ENCODE measurements at regions not wholly inside any gene's neighbourhood (a gene's known extent, or its start where the extent isn't known, plus 50 kb on each side); places are given as distances from the start of the nearest gene placed in this dataset.

GRCh38 chr20:22100686-22101085 is 395.2 kb downstream of the PAX1 start:
- ATAC-seq (ENCODE audit: insufficient read depth, low FRiP score), result no peak
- no peak overlapping the region for H3K4me3 ChIP-seq
- WGBS, 2 donors, result 76 to 85% methylated on average over 6 of the region's 6 CpGs
- no peak overlapping the region for H3K27ac ChIP-seq (ENCODE audit: low read depth in 1 of 2, low read length in 1 of 2)
- H3K9me3 ChIP-seq (ENCODE audit: control insufficient read depth in 4 of 4, insufficient read depth in 3 of 4, low read length in 3 of 4), result no peaks in the 10 kb centered on the region
- no peak overlapping the region for H3K9ac ChIP-seq (ENCODE audit: insufficient read depth in 1 of 2, low read length in 2 of 2)
- no peaks in the 10 kb centered on the region for H3K4me1 ChIP-seq (ENCODE audit: control insufficient read depth in 5 of 5, insufficient read depth in 5 of 5, low read length in 5 of 5)
- H3K36me3 ChIP-seq (ENCODE audit: control insufficient read depth in 4 of 4, insufficient read depth in 4 of 4, low read length in 4 of 4), result no peaks in the 10 kb centered on the region
- no peak for TF ChIP-seq CTCF (IDR thresholded peaks at IDR 0.05; ENCODE audit: control extremely low read depth, extremely low read depth)
- DNase-seq, result no peak
- H3K27me3 ChIP-seq (ENCODE audit: control insufficient read depth in 3 of 3, insufficient read depth in 3 of 3, low read length in 2 of 3), result no peaks in the 10 kb centered on the region

GRCh38 chr20:22099348-22099747 is 393.9 kb downstream of the PAX1 start:
- TF ChIP-seq CTCF (IDR thresholded peaks at IDR 0.05; ENCODE audit: control extremely low read depth, extremely low read depth), result no peak
- H3K9me3 ChIP-seq (ENCODE audit: control insufficient read depth in 4 of 4, insufficient read depth in 3 of 4, low read length in 3 of 4), result peaks cover 0 to 3% (median 0%) of the 10 kb centered on the region in 4 donors
- H3K9ac ChIP-seq (ENCODE audit: insufficient read depth in 1 of 2, low read length in 2 of 2), result no peak overlapping the region
- WGBS, 2 donors, result 81 to 89% methylated on average over 3 of the region's 3 CpGs
- DNase-seq (no peak), ATAC-seq (ENCODE audit: insufficient read depth, low FRiP score) (no peak)
- H3K4me3 ChIP-seq, result no peak overlapping the region
- H3K4me1 ChIP-seq (ENCODE audit: control insufficient read depth in 5 of 5, insufficient read depth in 5 of 5, low read length in 5 of 5), result no peaks in the 10 kb centered on the region
- no peaks in the 10 kb centered on the region for H3K36me3 ChIP-seq (ENCODE audit: control insufficient read depth in 4 of 4, insufficient read depth in 4 of 4, low read length in 4 of 4)
- no peak overlapping the region for H3K27ac ChIP-seq (ENCODE audit: low read depth in 1 of 2, low read length in 1 of 2)
- no peaks in the 10 kb centered on the region for H3K27me3 ChIP-seq (ENCODE audit: control insufficient read depth in 3 of 3, insufficient read depth in 3 of 3, low read length in 2 of 3)

GRCh38 chr20:22098511-22098910 is 393.0 kb downstream of the PAX1 start:
- no peak overlapping the region for H3K27ac ChIP-seq (ENCODE audit: low read depth in 1 of 2, low read length in 1 of 2)
- peaks cover 0 to 3% (median 0%) of the 10 kb centered on the region in 4 donors for H3K9me3 ChIP-seq (ENCODE audit: control insufficient read depth in 4 of 4, insufficient read depth in 3 of 4, low read length in 3 of 4)
- no peaks in the 10 kb centered on the region for H3K27me3 ChIP-seq (ENCODE audit: control insufficient read depth in 3 of 3, insufficient read depth in 3 of 3, low read length in 2 of 3)
- no peak for DNase-seq
- WGBS, 2 donors, result 62 to 73% methylated on average over 2 of the region's 2 CpGs
- no peaks in the 10 kb centered on the region for H3K36me3 ChIP-seq (ENCODE audit: control insufficient read depth in 4 of 4, insufficient read depth in 4 of 4, low read length in 4 of 4)
- TF ChIP-seq CTCF (IDR thresholded peaks at IDR 0.05; ENCODE audit: control extremely low read depth, extremely low read depth), result no peak
- no peak overlapping the region for H3K9ac ChIP-seq (ENCODE audit: insufficient read depth in 1 of 2, low read length in 2 of 2)
- ATAC-seq (ENCODE audit: insufficient read depth, low FRiP score), result no peak
- H3K4me3 ChIP-seq, result no peak overlapping the region
- H3K4me1 ChIP-seq (ENCODE audit: control insufficient read depth in 5 of 5, insufficient read depth in 5 of 5, low read length in 5 of 5), result no peaks in the 10 kb centered on the region

GRCh38 chr20:22093122-22093521 is 387.7 kb downstream of the PAX1 start:
- ATAC-seq (ENCODE audit: insufficient read depth, low FRiP score), result no peak
- Histone ChIP-seq H3K36me3 (ENCODE audit: control insufficient read depth in 4 of 4, insufficient read depth in 4 of 4, low read length in 4 of 4) (no peaks in the 10 kb centered on the region), H3K4me3 (no peak overlapping the region), H3K9me3 (ENCODE audit: control insufficient read depth in 4 of 4, insufficient read depth in 3 of 4, low read length in 3 of 4) (peaks cover 0 to 16% (median 5%) of the 10 kb centered on the region in 4 donors), H3K27me3 (ENCODE audit: control insufficient read depth in 3 of 3, insufficient read depth in 3 of 3, low read length in 2 of 3) (no peaks in the 10 kb centered on the region), H3K27ac (ENCODE audit: low read depth in 1 of 2, low read length in 1 of 2) (no peak overlapping the region), H3K9ac (ENCODE audit: insufficient read depth in 1 of 2, low read length in 2 of 2) (no peak overlapping the region), H3K4me1 (ENCODE audit: control insufficient read depth in 5 of 5, insufficient read depth in 5 of 5, low read length in 5 of 5) (no peaks in the 10 kb centered on the region)
- no peak for TF ChIP-seq CTCF (IDR thresholded peaks at IDR 0.05; ENCODE audit: control extremely low read depth, extremely low read depth)
- WGBS, 2 donors, result 41 to 81% methylated on average over 1 of the region's 1 CpG
- DNase-seq, result no peak
